Stimulated activated effector memory CD8-positive, alpha-beta T cell treated with anti-CD3 and anti-CD28 coated beads, Interleukin-12 subunit alpha, Interleukin-12 subunit beta, amount 100 ng/mL, for 72 hours (primary cell): ENCODE measurements at regions not wholly inside any gene's neighbourhood (a gene's known extent, or its start where the extent isn't known, plus 50 kb on each side); places are given as distances from the start of the nearest gene placed in this dataset.
"Not testable (repeated sequence)": the region's sequence is repeated elsewhere in the genome, so short reads cannot be mapped to it uniquely, and the experiment has no call there.

Experiments used
- ATAC-seq: fragments of 150-1000 bp; cut with Tn5 transposase; 2 replicates; pipeline ENCODE4 v1.10.0; 2021
- DNase-seq, 2 donors: peaks; one replicate each; pipeline ENCODE4 v3.0.0; 2021 to 2022; ENCODE audit warnings: low spot score in 2 of 2
- H3K27ac Mint-ChIP-seq: one replicate; pipeline ENCODE4 v1.8.0; 2022; ENCODE audit warnings: mild to moderate bottlenecking, mixed read lengths
- H3K36me3 Mint-ChIP-seq: one replicate; pipeline ENCODE4 v1.8.0; 2022; ENCODE audit warnings: mild to moderate bottlenecking, mixed read lengths
- H3K4me1 Mint-ChIP-seq: one replicate; pipeline ENCODE4 v1.8.0; 2022; ENCODE audit warnings: mixed read lengths
- H3K4me3 Mint-ChIP-seq: one replicate; pipeline ENCODE4 v1.8.0; 2022; ENCODE audit warnings: mild to moderate bottlenecking, mixed read lengths
- H3K9me3 Mint-ChIP-seq: one replicate; pipeline ENCODE4 v1.8.0; 2022; ENCODE audit warnings: mixed read lengths

- no peak for DNase-seq
- Mint-ChIP-seq H3K9me3 (peaks cover 6% of the 10 kb centered on the region), H3K27ac (no peak overlapping the region), H3K4me1 (no peaks in the 10 kb centered on the region), H3K4me3 (no peak overlapping the region), H3K36me3 (no peaks in the 10 kb centered on the region)
- no peak for ATAC-seq
Measured at GRCh38 chr13:34376483-34376882, 558.5 kb downstream of the RFC3 start.

DNA sequence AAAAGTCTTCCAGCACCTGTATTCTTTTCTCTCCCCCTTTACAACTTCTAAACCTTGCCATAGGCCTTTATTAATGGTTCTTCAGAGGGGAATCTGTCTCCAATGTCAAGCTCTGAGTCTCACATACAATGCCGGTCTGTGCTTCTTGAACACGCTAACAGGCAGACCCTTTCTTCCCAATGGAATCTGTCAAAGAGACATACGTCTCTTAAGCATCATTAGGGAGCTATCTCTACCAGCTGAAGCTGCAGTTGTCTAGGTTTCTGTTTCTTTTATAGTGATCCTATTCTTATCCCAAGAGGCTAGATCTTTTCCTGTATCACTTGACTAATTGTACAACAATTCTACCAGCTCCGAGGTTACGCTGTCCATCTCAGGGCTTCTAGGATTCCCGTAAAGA is 560.8 kb upstream of the NBEA start:
- no peak overlapping the region for H3K4me3 Mint-ChIP-seq
- no peaks in the 10 kb centered on the region for H3K4me1 Mint-ChIP-seq
- H3K9me3 Mint-ChIP-seq = peaks cover 6% of the 10 kb centered on the region
- H3K36me3 Mint-ChIP-seq = no peaks in the 10 kb centered on the region
- no peak for ATAC-seq
- DNase-seq = no peak
- no peak overlapping the region for H3K27ac Mint-ChIP-seq

- no peak for ATAC-seq
- Mint-ChIP-seq H3K4me3 (no peak overlapping the region), H3K27ac (no peak overlapping the region), H3K9me3 (peaks cover 4% of the 10 kb centered on the region), H3K4me1 (no peaks in the 10 kb centered on the region), H3K36me3 (no peaks in the 10 kb centered on the region)
- no peak for DNase-seq
Measured at GRCh38 chr13:34383728-34384127, 558.3 kb upstream of the NBEA start.

GRCh38 chr13:34386229-34386628 is 555.8 kb upstream of the NBEA start:
- H3K4me3 Mint-ChIP-seq, H3K4me1 Mint-ChIP-seq, H3K27ac Mint-ChIP-seq, ATAC-seq, DNase-seq, H3K36me3 Mint-ChIP-seq, H3K9me3 Mint-ChIP-seq: not testable (repeated sequence)

GRCh38 chr13:34391076-34391475 is 551.0 kb upstream of the NBEA start:
- no peak overlapping the region for H3K4me3 Mint-ChIP-seq
- H3K36me3 Mint-ChIP-seq = no peaks in the 10 kb centered on the region
- no peak for ATAC-seq
- no peaks in the 10 kb centered on the region for H3K4me1 Mint-ChIP-seq
- no peak for DNase-seq
- H3K9me3 Mint-ChIP-seq = peaks cover 11% of the 10 kb centered on the region
- H3K27ac Mint-ChIP-seq = no peak overlapping the region

DNA sequence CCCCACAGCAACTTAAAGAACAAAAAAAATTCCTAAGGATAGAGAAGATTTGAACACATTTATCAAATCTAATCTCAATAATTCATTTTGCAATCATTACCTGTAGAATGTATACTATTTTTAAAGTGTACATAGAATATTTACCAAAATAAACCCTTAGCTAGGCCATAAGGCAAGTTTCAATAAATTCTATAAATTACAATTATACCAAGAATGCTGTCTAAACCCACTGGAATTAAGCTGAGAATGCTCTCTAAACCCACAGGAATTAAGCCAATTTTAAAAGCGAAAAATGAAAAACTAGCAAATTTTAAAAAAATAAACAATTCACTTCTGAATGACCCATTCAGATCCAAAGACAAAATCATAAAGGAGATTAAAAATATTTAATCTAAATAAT is 540.4 kb upstream of the NBEA start:
- no peak for DNase-seq
- Mint-ChIP-seq H3K27ac (no peak overlapping the region), H3K4me1 (no peaks in the 10 kb centered on the region), H3K36me3 (no peaks in the 10 kb centered on the region), H3K4me3 (no peak overlapping the region), H3K9me3 (peaks cover 11% of the 10 kb centered on the region)
- no peak for ATAC-seq

DNA sequence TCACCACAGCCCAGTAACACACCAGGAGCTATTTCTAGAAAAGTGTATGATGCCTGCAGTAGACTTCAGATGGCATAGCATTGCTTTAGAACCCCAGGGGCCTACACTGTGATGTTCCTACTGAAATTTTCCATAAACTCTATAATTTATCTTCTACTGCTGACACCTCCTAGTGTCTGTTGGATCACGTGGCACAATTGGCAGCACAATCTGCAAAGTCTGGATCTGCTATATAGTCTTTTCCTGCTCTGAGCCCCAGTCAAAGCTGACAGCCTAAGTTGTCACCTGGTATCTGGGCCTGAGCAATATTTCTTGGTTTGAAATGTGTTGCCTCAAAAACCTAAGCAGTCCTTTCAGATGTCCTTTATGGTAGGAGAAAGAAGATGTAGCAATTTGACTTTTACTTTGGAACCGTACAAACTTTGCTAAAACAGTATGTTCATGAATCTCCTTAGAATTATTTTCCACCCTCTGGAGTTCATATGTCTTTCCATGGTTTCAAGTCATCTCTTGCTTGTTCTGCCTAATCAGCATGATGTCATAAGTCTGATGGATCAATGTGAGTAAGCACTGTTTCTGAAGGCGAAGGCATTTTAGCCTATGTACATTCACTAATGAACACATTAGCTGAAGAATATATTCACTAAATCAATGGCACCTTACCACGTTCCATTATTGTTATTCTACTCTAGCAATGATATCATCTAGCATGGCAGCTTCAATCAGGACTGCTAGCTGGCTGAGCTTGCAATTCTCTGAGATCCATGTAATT is 536.5 kb upstream of the NBEA start:
- Mint-ChIP-seq H3K27ac (no peak overlapping the region), H3K36me3 (no peaks in the 10 kb centered on the region), H3K9me3 (peaks cover 6% of the 10 kb centered on the region), H3K4me1 (no peaks in the 10 kb centered on the region), H3K4me3 (no peak overlapping the region)
- no peak for DNase-seq
- ATAC-seq = no peak

DNA sequence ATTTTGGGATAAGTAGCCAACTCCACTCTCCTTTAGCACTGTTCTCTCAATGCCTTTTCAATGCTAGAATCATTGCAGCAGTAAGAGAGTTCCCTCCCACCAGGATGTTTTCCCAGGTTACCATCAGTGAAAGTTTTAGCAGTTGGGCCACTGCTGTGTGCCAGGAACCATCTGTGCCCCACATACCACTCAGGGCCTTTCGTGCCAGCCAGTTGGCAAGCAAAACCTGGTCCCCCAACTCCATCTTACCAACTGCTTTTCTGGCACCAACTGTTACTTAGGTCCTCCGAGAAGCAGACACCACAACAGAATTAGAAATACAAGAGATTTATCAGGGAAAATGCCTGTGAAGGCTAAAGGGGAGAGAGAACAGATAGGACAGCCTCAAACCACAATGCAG is 533.4 kb upstream of the NBEA start:
- no peak overlapping the region for H3K4me3 Mint-ChIP-seq
- ATAC-seq (no peak), DNase-seq (no peak)
- no peaks in the 10 kb centered on the region for H3K36me3 Mint-ChIP-seq
- peaks cover 7% of the 10 kb centered on the region for H3K9me3 Mint-ChIP-seq
- no peak overlapping the region for H3K27ac Mint-ChIP-seq
- no peaks in the 10 kb centered on the region for H3K4me1 Mint-ChIP-seq

DNA sequence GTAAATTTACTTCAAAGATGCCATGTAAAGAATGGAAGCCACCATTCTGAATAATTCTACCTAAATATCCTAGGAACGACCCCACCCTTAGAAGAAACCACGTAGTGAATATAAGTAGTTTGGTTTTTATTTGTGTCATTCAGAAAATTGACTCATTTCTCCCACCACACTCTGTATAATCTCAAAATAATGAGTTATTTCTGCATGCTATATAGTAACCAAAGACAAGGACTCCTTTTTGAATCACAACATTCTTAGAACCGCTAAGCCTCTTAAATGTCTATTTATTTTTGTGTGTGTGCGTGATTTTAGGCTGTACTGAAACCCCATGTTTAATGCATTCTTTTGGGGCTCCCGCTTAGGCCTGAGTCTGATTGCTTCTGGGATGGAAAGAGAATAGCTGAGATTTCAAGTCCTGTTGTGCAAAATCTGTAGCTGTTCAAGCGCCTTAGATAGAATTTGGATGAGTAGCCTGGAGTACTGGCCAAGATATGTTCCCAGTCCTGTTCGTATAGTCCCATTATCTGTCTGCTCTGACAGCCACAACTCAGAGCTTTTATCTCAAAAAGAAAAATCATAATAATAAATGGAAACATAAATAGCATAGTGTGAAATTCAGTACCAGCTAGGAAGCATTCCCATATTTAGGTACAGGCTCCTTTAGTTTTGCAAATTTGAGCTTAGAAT is 532.4 kb upstream of the NBEA start:
- DNase-seq = no peak
- no peaks in the 10 kb centered on the region for H3K4me1 Mint-ChIP-seq
- no peak overlapping the region for H3K27ac Mint-ChIP-seq
- no peak overlapping the region for H3K4me3 Mint-ChIP-seq
- no peaks in the 10 kb centered on the region for H3K36me3 Mint-ChIP-seq
- peak; percentile 28 for ATAC-seq
- peaks cover 7% of the 10 kb centered on the region for H3K9me3 Mint-ChIP-seq

DNA sequence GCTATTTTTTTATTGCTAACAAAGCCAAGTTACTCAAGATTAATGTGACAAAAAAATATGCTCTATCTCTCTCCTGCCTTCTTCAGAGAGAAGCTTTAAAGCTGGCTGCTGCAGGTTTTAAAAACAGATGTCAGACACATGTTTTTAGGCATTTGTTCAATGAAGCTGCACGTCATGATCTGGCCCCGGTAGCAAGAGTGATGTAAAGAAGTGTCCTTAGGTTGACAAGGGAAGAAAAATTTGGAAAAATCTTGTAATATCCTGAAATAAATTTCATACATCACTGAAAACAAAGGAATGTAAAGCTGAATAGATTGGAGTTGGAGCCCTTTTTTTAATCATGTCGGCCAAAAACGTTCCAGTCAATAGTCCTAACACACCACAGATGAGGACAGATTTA is 531.4 kb upstream of the NBEA start:
- H3K36me3 Mint-ChIP-seq = no peaks in the 10 kb centered on the region
- no peak overlapping the region for H3K4me3 Mint-ChIP-seq
- no peaks in the 10 kb centered on the region for H3K4me1 Mint-ChIP-seq
- H3K27ac Mint-ChIP-seq = no peak overlapping the region
- ATAC-seq (no peak), DNase-seq (no peak)
- peaks cover 11% of the 10 kb centered on the region for H3K9me3 Mint-ChIP-seq

- H3K27ac Mint-ChIP-seq = no peak overlapping the region
- H3K4me1 Mint-ChIP-seq = no peaks in the 10 kb centered on the region
- H3K9me3 Mint-ChIP-seq = peaks cover 11% of the 10 kb centered on the region
- DNase-seq (no peak), ATAC-seq (no peak)
- no peaks in the 10 kb centered on the region for H3K36me3 Mint-ChIP-seq
- no peak overlapping the region for H3K4me3 Mint-ChIP-seq
Measured at GRCh38 chr13:34411177-34411576, 530.9 kb upstream of the NBEA start.

GRCh38 chr13:34411894-34412293 is 530.2 kb upstream of the NBEA start:
- H3K4me3 Mint-ChIP-seq = no peak overlapping the region
- DNase-seq (no peak), ATAC-seq (no peak)
- H3K9me3 Mint-ChIP-seq = peaks cover 11% of the 10 kb centered on the region
- no peaks in the 10 kb centered on the region for H3K36me3 Mint-ChIP-seq
- H3K4me1 Mint-ChIP-seq = no peaks in the 10 kb centered on the region
- no peak overlapping the region for H3K27ac Mint-ChIP-seq

- Mint-ChIP-seq H3K4me3 (no peak overlapping the region), H3K36me3 (no peaks in the 10 kb centered on the region), H3K9me3 (peaks cover 11% of the 10 kb centered on the region), H3K27ac (no peak overlapping the region), H3K4me1 (no peaks in the 10 kb centered on the region)
- no peak for ATAC-seq
- DNase-seq = no peak
Measured at GRCh38 chr13:34412295-34412694, 529.8 kb upstream of the NBEA start.

GRCh38 chr13:34412817-34413375 is 529.2 kb upstream of the NBEA start:
- no peak overlapping the region for H3K4me3 Mint-ChIP-seq
- H3K27ac Mint-ChIP-seq = no peak overlapping the region
- H3K36me3 Mint-ChIP-seq = no peaks in the 10 kb centered on the region
- ATAC-seq (no peak), DNase-seq (no peak)
- H3K9me3 Mint-ChIP-seq = peaks cover 11% of the 10 kb centered on the region
- H3K4me1 Mint-ChIP-seq = no peaks in the 10 kb centered on the region

GRCh38 chr13:34413538-34414210 is 528.4 kb upstream of the NBEA start:
- Mint-ChIP-seq H3K9me3 (peaks cover 10% of the 10 kb centered on the region), H3K36me3 (no peaks in the 10 kb centered on the region), H3K27ac (no peak overlapping the region), H3K4me3 (no peak overlapping the region), H3K4me1 (no peaks in the 10 kb centered on the region)
- DNase-seq (no peak), ATAC-seq (no peak)

DNA sequence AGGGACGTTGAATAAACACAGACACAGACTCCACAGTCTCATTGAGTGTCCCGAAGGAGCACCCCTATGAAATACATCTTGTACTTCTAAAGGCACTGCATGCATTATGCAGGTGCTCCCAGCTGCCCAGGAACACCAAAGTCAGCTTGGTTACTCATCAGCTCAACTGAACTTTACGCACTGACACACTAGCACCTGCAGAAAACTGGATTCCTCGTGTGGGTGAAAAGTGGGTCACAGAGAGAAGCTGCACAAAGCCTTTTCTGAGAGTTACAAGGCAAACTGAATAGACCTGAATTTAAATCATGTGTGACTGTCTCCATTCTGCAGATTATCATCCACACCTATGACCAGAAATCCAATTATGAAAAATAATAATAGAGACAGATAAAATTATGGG is 527.5 kb upstream of the NBEA start:
- Mint-ChIP-seq H3K27ac (no peak overlapping the region), H3K4me3 (no peak overlapping the region), H3K4me1 (no peaks in the 10 kb centered on the region), H3K36me3 (no peaks in the 10 kb centered on the region), H3K9me3 (peaks cover 9% of the 10 kb centered on the region)
- ATAC-seq (no peak), DNase-seq (no peak)
